IPS DF 6.9 (cell line): ENCODE measurements at regions not wholly inside any gene's neighbourhood (a gene's known extent, or its start where the extent isn't known, plus 50 kb on each side); places are given as distances from the start of the nearest gene placed in this dataset.

Experiments
- DNase-seq: peaks from one replicate; pipeline ENCODE4 v3.0.0-alpha.2; 2013; ENCODE audit warnings: low read depth, low spot score
- H3K27ac ChIP-seq: one replicate; pipeline ENCODE4 v1.5.1; 2013; ENCODE audit warnings: low read length, control low read depth
- H3K27me3 ChIP-seq: 2 replicates; pipeline ENCODE4 v1.6.1; 2013; ENCODE audit warnings: mild to moderate bottlenecking, low read length; ENCODE audit not compliant: control insufficient read depth, insufficient read depth
- H3K36me3 ChIP-seq: 2 replicates; pipeline ENCODE4 v1.6.1; 2013; ENCODE audit warnings: low read length; ENCODE audit not compliant: control insufficient read depth, insufficient read depth
- H3K4me1 ChIP-seq: 2 replicates; pipeline ENCODE4 v1.6.1; 2013; ENCODE audit warnings: low read length; ENCODE audit not compliant: control insufficient read depth, insufficient read depth
- H3K4me3 ChIP-seq: 2 replicates; pipeline ENCODE4 v1.5.1; 2013; ENCODE audit warnings: mild to moderate bottlenecking, low read length
- H3K9me3 ChIP-seq: 2 replicates; pipeline ENCODE4 v1.6.1; 2013; ENCODE audit warnings: low read length, inconsistent platforms; ENCODE audit not compliant: control insufficient read depth, insufficient read depth
- WGBS: extraction: QIAGEN DNeasy Blood & Tissue Kit; methylation state at CpG from one replicate; pipeline ENCODE4 v1.1.7; 2013; ENCODE audit warnings: mixed read lengths, missing lambda C conversion rate; ENCODE audit not compliant: insufficient read length, insufficient coverage; 5-methylcytosine and 5-hydroxymethylcytosine counted together

DNA sequence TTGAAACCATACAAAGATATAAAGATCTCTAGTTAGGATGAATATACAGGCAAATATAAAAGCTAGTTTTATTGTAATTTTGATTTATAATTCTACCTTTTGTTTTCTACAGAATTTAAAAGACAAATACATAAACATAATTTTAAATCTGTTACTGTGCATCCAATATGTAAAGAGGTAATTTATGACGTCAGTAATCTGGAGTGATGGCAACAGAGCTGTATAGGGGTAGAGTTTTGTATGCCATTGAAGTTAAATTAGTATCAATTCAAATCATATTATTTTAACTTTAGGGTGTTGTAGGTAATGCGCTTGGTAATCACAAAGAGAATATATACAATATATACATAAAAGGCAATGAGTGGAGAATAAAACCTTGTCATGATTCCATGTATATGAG lies 183.7 kb upstream of the ARHGAP24 start:
- Histone ChIP-seq H3K36me3 (no peaks in the 10 kb centered on the region), H3K27me3 (no peaks in the 10 kb centered on the region), H3K27ac (no peak overlapping the region), H3K4me3 (no peak overlapping the region), H3K9me3 (no peaks in the 10 kb centered on the region), H3K4me1 (no peaks in the 10 kb centered on the region)
- DNase-seq = no peak
- no CpG with 5 or more reads among the region's 2 CpGs for WGBS

GRCh38 chr4:85298037-85298436 lies 176.9 kb upstream of the ARHGAP24 start:
- DNase-seq = no peak
- H3K27ac ChIP-seq = no peak overlapping the region
- H3K36me3 ChIP-seq = no peaks in the 10 kb centered on the region
- no peak overlapping the region for H3K4me3 ChIP-seq
- WGBS = no CpG with 5 or more reads among the region's 2 CpGs
- no peaks in the 10 kb centered on the region for H3K9me3 ChIP-seq
- H3K4me1 ChIP-seq = peaks cover 4% of the 10 kb centered on the region
- no peaks in the 10 kb centered on the region for H3K27me3 ChIP-seq

GRCh38 chr4:85302193-85302736 lies 172.7 kb upstream of the ARHGAP24 start:
- WGBS = no CpG with 5 or more reads among the region's 3 CpGs
- no peak overlapping the region for H3K4me3 ChIP-seq
- no peaks in the 10 kb centered on the region for H3K9me3 ChIP-seq
- no peaks in the 10 kb centered on the region for H3K27me3 ChIP-seq
- H3K36me3 ChIP-seq = no peaks in the 10 kb centered on the region
- DNase-seq = no peak
- peaks cover 4% of the 10 kb centered on the region for H3K4me1 ChIP-seq
- H3K27ac ChIP-seq = no peak overlapping the region

DNA sequence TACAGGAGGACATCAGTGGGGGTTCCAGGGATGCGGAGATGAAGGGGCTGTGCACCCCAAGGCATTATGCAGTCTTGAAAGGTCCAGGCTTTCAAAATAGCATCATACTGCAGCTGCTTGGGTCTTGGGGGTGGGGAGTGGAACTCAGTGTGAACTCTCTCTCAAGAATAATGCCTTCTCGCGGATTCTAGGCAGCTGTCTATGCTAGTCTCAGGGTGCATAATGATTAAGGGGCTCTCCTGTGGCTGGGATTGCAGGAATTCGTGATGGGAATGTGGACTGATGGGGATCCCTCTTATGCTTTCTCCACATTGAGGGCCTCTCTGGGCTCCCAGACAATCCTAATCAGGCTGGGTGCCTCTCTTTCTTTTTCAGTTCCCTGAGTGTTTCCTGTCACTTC lies 172.2 kb upstream of the ARHGAP24 start:
- Histone ChIP-seq H3K27me3 (no peaks in the 10 kb centered on the region), H3K4me1 (peaks cover 4% of the 10 kb centered on the region), H3K27ac (no peak overlapping the region), H3K4me3 (no peak overlapping the region), H3K9me3 (no peaks in the 10 kb centered on the region), H3K36me3 (no peaks in the 10 kb centered on the region)
- WGBS = no CpG with 5 or more reads among the region's 4 CpGs
- no peak for DNase-seq

DNA sequence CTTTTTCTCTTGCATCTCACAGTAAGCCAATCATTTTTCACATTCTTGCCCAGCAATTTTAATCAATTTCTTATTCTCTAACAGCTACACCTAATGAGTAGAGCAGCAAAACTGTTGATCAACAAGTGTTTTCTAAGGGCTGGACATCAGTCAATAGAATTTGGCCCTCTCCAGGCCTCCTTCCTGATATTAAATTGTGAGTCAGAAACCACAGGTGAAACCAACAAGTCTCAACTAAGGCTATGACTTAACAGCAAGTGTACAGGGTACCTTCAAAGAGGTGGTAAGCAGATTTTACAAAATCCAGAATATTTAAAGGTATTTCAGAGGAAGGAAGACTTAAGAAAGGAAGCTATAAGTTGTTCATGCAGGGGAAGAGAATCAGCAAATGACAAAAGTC lies 156.5 kb upstream of the ARHGAP24 start:
- Histone ChIP-seq H3K9me3 (peaks cover 1% of the 10 kb centered on the region; the same call in 1 of the 2 replicates), H3K4me1 (no peaks in the 10 kb centered on the region), H3K27ac (no peak overlapping the region), H3K27me3 (no peaks in the 10 kb centered on the region), H3K4me3 (no peak overlapping the region), H3K36me3 (0 out of 2 replicates have a peak, but pooled peaks cover 2% of the 10 kb centered on the region)
- no peak for DNase-seq

- H3K27ac ChIP-seq = no peak overlapping the region
- H3K27me3 ChIP-seq = no peaks in the 10 kb centered on the region
- DNase-seq = no peak
- H3K4me1 ChIP-seq = no peaks in the 10 kb centered on the region
- H3K9me3 ChIP-seq = no peaks in the 10 kb centered on the region; the same call in 1 of the 2 replicates
- H3K4me3 ChIP-seq = no peak overlapping the region
- H3K36me3 ChIP-seq = no peaks in the 10 kb centered on the region
These were observed 116.1 kb upstream of the ARHGAP24 start for GRCh38 chr4:85358831-85359230.

DNA sequence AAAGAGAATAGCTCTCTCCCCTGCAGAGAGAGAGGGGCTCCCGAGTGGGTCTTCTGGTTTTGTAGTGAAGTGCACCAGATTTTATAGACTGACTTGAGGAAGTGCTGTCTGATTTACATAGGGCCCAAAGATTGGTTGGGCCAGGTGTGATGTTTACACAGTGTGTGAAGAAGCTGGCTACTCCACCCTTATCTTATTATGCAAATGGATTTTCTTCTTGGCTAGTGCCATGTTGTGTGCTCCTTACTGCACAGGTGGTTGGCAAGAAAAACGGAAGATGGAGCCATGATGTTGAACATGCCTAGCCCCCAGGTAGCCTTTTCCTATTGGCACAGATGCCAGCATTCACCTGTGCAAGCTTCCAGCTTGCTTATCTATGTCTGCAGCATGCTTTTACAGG lies 112.4 kb upstream of the ARHGAP24 start:
- H3K36me3 ChIP-seq = no peaks in the 10 kb centered on the region
- no peak overlapping the region for H3K4me3 ChIP-seq
- DNase-seq = no peak
- no peaks in the 10 kb centered on the region for H3K27me3 ChIP-seq
- H3K9me3 ChIP-seq = no peaks in the 10 kb centered on the region; the same call in 1 of the 2 replicates
- no peaks in the 10 kb centered on the region for H3K4me1 ChIP-seq
- no peak overlapping the region for H3K27ac ChIP-seq
- no CpG with 5 or more reads among the region's 2 CpGs for WGBS

- WGBS = no CpG with 5 or more reads among the region's 2 CpGs
These were observed 107.1 kb upstream of the ARHGAP24 start for GRCh38 chr4:85367815-85368214.

DNA sequence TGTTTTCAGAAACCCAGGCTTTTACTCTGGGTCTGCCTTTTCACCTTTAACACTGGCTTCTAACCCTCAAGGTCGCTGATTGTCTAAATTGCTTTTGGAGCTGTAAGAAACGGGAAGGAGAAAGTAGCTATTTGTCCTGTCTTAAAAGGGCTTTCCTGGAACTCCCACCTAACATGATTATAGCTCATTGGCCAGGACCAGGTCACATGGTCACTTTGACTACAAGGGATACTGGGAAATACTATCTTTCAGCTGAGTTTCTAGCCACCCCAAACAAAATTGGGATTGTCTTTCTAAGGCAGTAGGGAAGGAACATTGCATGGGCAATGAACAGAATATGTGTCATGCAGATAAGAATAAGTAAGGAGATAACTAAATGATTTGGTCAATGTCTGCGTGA lies 106.7 kb upstream of the ARHGAP24 start:
- no CpG with 5 or more reads among the region's 3 CpGs for WGBS
- H3K27ac ChIP-seq = no peak overlapping the region
- no peak for DNase-seq
- no peak overlapping the region for H3K4me3 ChIP-seq
- H3K4me1 ChIP-seq = no peaks in the 10 kb centered on the region; the same call in 1 of the 2 replicates
- no peaks in the 10 kb centered on the region for H3K36me3 ChIP-seq
- no peaks in the 10 kb centered on the region for H3K27me3 ChIP-seq
- no peaks in the 10 kb centered on the region for H3K9me3 ChIP-seq

More at GRCh38 chr4:85367815-85368214, 107.1 kb upstream of the ARHGAP24 start:
- Histone ChIP-seq H3K4me3 (no peak overlapping the region), H3K27me3 (no peaks in the 10 kb centered on the region), H3K36me3 (no peaks in the 10 kb centered on the region), H3K9me3 (no peaks in the 10 kb centered on the region), H3K27ac (no peak overlapping the region), H3K4me1 (no peaks in the 10 kb centered on the region; the same call in 1 of the 2 replicates)
- DNase-seq = no peak

- Histone ChIP-seq H3K36me3 (no peaks in the 10 kb centered on the region), H3K27me3 (no peaks in the 10 kb centered on the region), H3K4me1 (no peaks in the 10 kb centered on the region; the same call in 1 of the 2 replicates), H3K9me3 (no peaks in the 10 kb centered on the region), H3K4me3 (no peak overlapping the region), H3K27ac (no peak overlapping the region)
- DNase-seq = no peak
- no CpG with 5 or more reads among the region's 1 CpG for WGBS
These were observed 106.0 kb upstream of the ARHGAP24 start for GRCh38 chr4:85368932-85369331.

- Histone ChIP-seq H3K4me1 (no peaks in the 10 kb centered on the region; the same call in 1 of the 2 replicates), H3K27me3 (no peaks in the 10 kb centered on the region), H3K4me3 (no peak overlapping the region), H3K36me3 (no peaks in the 10 kb centered on the region), H3K27ac (no peak overlapping the region), H3K9me3 (no peaks in the 10 kb centered on the region)
- WGBS = no CpG with 5 or more reads among the region's 7 CpGs
- DNase-seq = no peak
These were observed 105.1 kb upstream of the ARHGAP24 start for GRCh38 chr4:85369703-85370380.
